GM10266 (cell line): ENCODE measurements at regions not wholly inside any gene's neighbourhood (a gene's known extent, or its start where the extent isn't known, plus 50 kb on each side); places are given as distances from the start of the nearest gene placed in this dataset.

Experiments used
- DNase-seq: peaks from one replicate; pipeline ENCODE4 v3.0.0; 2012; ENCODE audit errors: extremely low spot score
- TF ChIP-seq, protein P1 (sequence below): IDR thresholded peaks from 2 replicates; pipeline ENCODE4 v1.5.1; 2012; ENCODE audit warnings: mild to moderate bottlenecking, low read depth; ENCODE audit not compliant: control insufficient read depth, insufficient read depth; ENCODE audit errors: missing control alignments

DNA sequence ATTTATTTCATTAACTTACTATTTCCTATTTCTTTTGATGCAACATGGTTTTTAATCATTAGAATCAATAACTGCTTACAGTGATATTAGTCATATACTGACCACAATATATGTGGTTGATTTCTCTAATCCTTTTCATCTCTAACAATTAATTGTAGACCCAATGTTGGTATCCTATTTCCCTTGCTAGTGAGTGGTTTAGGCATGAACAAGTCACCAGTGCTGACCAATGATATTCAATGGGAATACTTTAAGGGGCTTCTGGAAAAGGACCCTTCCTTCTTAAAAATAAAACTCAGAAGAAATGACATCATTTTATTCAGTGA is 672.4 kb upstream of the GRAMD2B start:
- TF ChIP-seq, protein P1, sequence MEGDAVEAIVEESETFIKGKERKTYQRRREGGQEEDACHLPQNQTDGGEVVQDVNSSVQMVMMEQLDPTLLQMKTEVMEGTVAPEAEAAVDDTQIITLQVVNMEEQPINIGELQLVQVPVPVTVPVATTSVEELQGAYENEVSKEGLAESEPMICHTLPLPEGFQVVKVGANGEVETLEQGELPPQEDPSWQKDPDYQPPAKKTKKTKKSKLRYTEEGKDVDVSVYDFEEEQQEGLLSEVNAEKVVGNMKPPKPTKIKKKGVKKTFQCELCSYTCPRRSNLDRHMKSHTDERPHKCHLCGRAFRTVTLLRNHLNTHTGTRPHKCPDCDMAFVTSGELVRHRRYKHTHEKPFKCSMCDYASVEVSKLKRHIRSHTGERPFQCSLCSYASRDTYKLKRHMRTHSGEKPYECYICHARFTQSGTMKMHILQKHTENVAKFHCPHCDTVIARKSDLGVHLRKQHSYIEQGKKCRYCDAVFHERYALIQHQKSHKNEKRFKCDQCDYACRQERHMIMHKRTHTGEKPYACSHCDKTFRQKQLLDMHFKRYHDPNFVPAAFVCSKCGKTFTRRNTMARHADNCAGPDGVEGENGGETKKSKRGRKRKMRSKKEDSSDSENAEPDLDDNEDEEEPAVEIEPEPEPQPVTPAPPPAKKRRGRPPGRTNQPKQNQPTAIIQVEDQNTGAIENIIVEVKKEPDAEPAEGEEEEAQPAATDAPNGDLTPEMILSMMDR, result no peak
- no peak for DNase-seq

DNA sequence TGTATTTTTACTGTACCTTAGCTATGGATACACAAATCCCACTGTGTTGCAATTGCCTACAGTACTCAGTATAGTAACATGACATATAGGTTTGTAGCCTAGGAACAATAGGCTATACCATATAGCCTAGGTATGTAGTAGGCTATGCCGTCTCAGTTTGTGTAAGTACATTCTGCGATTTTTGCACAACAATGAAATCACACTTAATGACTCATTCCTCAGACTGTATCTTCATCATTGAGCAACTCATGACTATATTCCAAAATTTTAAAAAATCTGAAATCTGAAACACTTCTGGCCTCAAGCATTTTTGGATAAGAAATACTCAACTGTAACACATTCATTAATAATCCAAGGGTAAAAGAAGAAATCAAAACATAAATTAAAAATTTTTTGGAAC is 666.8 kb upstream of the GRAMD2B start:
- no peak for DNase-seq
- TF ChIP-seq, protein P1, result no peak

GRCh38 chr5:125766706-125767105 is 656.5 kb upstream of the GRAMD2B start:
- DNase-seq, result no peak
- TF ChIP-seq, protein P1, result no peak

- TF ChIP-seq, protein P1, result no peak
Measured at GRCh38 chr5:125775896-125776295, 647.3 kb upstream of the GRAMD2B start.

GRCh38 chr5:125776656-125777139 is 646.5 kb upstream of the GRAMD2B start:
- no peak for DNase-seq
- TF ChIP-seq, protein P1, result no peak

More at GRCh38 chr5:125775896-125776295, 647.3 kb upstream of the GRAMD2B start:
- no peak for DNase-seq

DNA sequence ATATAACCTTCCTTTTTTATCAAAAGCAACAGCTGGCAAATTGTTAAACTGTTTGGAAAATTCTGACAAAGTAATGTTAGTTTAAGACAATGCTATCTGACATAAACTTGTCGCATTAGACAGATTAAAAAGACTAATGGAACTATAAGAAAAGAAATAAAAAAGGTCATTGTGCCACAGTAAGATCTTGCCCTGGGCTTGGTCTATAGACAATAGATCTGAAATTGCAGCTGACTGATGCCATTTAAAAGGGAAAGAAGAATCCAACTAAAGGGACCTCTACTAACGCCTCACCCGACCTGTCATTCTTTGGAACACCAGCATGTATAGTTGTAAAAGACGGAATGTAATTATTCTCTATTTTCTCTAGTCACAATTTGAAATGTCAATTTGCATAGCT is 644.4 kb upstream of the GRAMD2B start:
- DNase-seq, result no peak
- TF ChIP-seq, protein P1, result no peak

DNA sequence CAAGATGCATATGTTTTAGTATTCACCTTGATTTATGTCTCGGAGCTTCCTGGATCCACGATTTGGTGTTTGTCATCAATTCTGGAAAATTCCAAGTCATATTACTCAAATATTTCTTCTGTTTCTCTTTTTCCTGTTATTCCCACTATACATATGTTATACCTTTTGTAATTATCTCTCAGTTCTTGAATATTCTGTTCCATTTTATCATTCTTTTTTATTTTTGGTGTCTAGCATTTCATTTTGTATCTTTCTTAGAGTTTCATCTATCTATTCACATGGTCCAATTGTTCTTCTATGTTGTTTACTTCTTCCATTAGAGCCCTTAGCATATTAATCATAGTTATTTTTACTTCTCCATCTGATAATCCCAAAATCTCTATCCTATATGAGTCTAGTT is 637.8 kb upstream of the GRAMD2B start:
- TF ChIP-seq, protein P1, result no peak
- DNase-seq, result no peak
